Type B pancreatic cell (in vitro differentiated cells): ENCODE measurements at regions not wholly inside any gene's neighbourhood (a gene's known extent, or its start where the extent isn't known, plus 50 kb on each side); places are given as distances from the start of the nearest gene placed in this dataset.

Experiments used
- DNase-seq: peaks from one replicate; pipeline ENCODE4 v3.0.0; 2021; ENCODE audit warnings: mixed read lengths; ENCODE audit not compliant: unreplicated experiment; ENCODE audit errors: extremely low spot score
- H3K27ac Mint-ChIP-seq: 2 replicates; pipeline ENCODE4 v1.8.0; 2021; ENCODE audit warnings: mild to moderate bottlenecking, mixed read lengths
- H3K27me3 Mint-ChIP-seq: 2 replicates; pipeline ENCODE4 v1.8.0; 2021; ENCODE audit warnings: mixed read lengths
- H3K36me3 Mint-ChIP-seq: 2 replicates; pipeline ENCODE4 v1.8.0; 2021; ENCODE audit warnings: mixed read lengths
- H3K4me1 Mint-ChIP-seq: one replicate; pipeline ENCODE4 v1.8.0; 2021; ENCODE audit warnings: mixed read lengths; ENCODE audit not compliant: unreplicated experiment
- H3K4me3 Mint-ChIP-seq: 2 replicates; pipeline ENCODE4 v1.8.0; 2021; ENCODE audit warnings: mild to moderate bottlenecking, mixed read lengths
- H3K9me3 Mint-ChIP-seq: 2 replicates; pipeline ENCODE4 v1.8.0; 2021; ENCODE audit warnings: mixed read lengths
- CTCF ChIP-seq: fragments of 200-600 bp; sonication (generic); conservative IDR thresholded peaks from 2 replicates; pipeline ENCODE4 v1.5.0; 2021; ENCODE audit warnings: antibody characterized with exemption, mild to moderate bottlenecking

GRCh38 chr1:80966266-80966665 lies 834.5 kb upstream of the ADGRL2 start:
- no peaks in the 10 kb centered on the region for H3K4me1 Mint-ChIP-seq
- no peaks in the 10 kb centered on the region for H3K27me3 Mint-ChIP-seq
- no peaks in the 10 kb centered on the region for H3K36me3 Mint-ChIP-seq
- no peaks in the 10 kb centered on the region for H3K9me3 Mint-ChIP-seq
- no peak for DNase-seq
- TF ChIP-seq CTCF, result no peak
- H3K27ac Mint-ChIP-seq, result no peak overlapping the region
- H3K4me3 Mint-ChIP-seq, result no peak overlapping the region

- Mint-ChIP-seq H3K9me3 (no peaks in the 10 kb centered on the region), H3K36me3 (no peaks in the 10 kb centered on the region), H3K27ac (no peak overlapping the region), H3K27me3 (no peaks in the 10 kb centered on the region), H3K4me3 (no peak overlapping the region), H3K4me1 (no peaks in the 10 kb centered on the region)
- no peak for DNase-seq
- TF ChIP-seq CTCF, result no peak
Observed at GRCh38 chr1:80962564-80962963, 838.2 kb upstream of the ADGRL2 start.

- no peak overlapping the region for H3K27ac Mint-ChIP-seq
- no peaks in the 10 kb centered on the region for H3K4me1 Mint-ChIP-seq
- H3K27me3 Mint-ChIP-seq, result no peaks in the 10 kb centered on the region
- DNase-seq, result no peak
- H3K9me3 Mint-ChIP-seq, result no peaks in the 10 kb centered on the region
- H3K36me3 Mint-ChIP-seq, result no peaks in the 10 kb centered on the region
- H3K4me3 Mint-ChIP-seq, result no peak overlapping the region
- TF ChIP-seq CTCF, result no peak
Observed at GRCh38 chr1:80961464-80962190, 839.1 kb upstream of the ADGRL2 start.

- H3K36me3 Mint-ChIP-seq, result no peaks in the 10 kb centered on the region
- no peak for TF ChIP-seq CTCF
- H3K27ac Mint-ChIP-seq, result no peak overlapping the region
- H3K4me3 Mint-ChIP-seq, result no peak overlapping the region
- H3K4me1 Mint-ChIP-seq, result no peaks in the 10 kb centered on the region
- peaks cover 7% of the 10 kb centered on the region for H3K9me3 Mint-ChIP-seq
- no peaks in the 10 kb centered on the region for H3K27me3 Mint-ChIP-seq
- no peak for DNase-seq
Observed at GRCh38 chr1:80933346-80933745, 867.4 kb upstream of the ADGRL2 start.

GRCh38 chr1:80931178-80931577 lies 869.6 kb upstream of the ADGRL2 start:
- TF ChIP-seq CTCF, result no peak
- no peak for DNase-seq
- H3K4me1 Mint-ChIP-seq, result no peaks in the 10 kb centered on the region
- peaks cover 17% of the 10 kb centered on the region for H3K9me3 Mint-ChIP-seq
- H3K27me3 Mint-ChIP-seq, result no peaks in the 10 kb centered on the region
- no peak overlapping the region for H3K4me3 Mint-ChIP-seq
- H3K27ac Mint-ChIP-seq, result no peak overlapping the region
- H3K36me3 Mint-ChIP-seq, result no peaks in the 10 kb centered on the region
